Activated CD4-positive, alpha-beta memory T cell treated with anti-CD3 and anti-CD28 coated beads, Interleukin-2, amount 10 ng/mL, durations not matched to agents 7 days and 5 days (primary cell): ENCODE measurements at regions not wholly inside any gene's neighbourhood (a gene's known extent, or its start where the extent isn't known, plus 50 kb on each side); places are given as distances from the start of the nearest gene placed in this dataset.

Experiments used
- CTCF ChIA-PET: fragments of 350-600 bp; sonication (Branson Sonifier 250); formaldehyde crosslinking; loops from one replicate; lab custom pipeline; 2021; ENCODE audit warnings: antibody characterized with exemption, inconsistent platforms; lab: Charles Lee
- POLR2A ChIA-PET: fragments of 350-600 bp; sonication (Branson Sonifier 250); formaldehyde crosslinking; loops from one replicate; lab custom pipeline; 2021; ENCODE audit warnings: antibody characterized with exemption; lab: Charles Lee
- DNase-seq: peaks from one replicate; pipeline ENCODE4 v3.0.0-alpha.2; 2020
- H3K27ac Mint-ChIP-seq: one replicate; pipeline ENCODE4 v1.8.0; 2021; ENCODE audit warnings: mild to moderate bottlenecking, mixed read lengths
- H3K27me3 Mint-ChIP-seq: one replicate; pipeline ENCODE4 v1.8.0; 2021; ENCODE audit warnings: mixed read lengths
- H3K36me3 Mint-ChIP-seq: one replicate; pipeline ENCODE4 v1.8.0; 2021; ENCODE audit warnings: low read depth, mixed read lengths
- H3K4me1 Mint-ChIP-seq: one replicate; pipeline ENCODE4 v1.8.0; 2021; ENCODE audit warnings: mixed read lengths
- H3K4me3 Mint-ChIP-seq: one replicate; pipeline ENCODE4 v1.8.0; 2021; ENCODE audit warnings: mild to moderate bottlenecking, mixed read lengths
- H3K9me3 Mint-ChIP-seq: one replicate; pipeline ENCODE4 v1.8.0; 2021; ENCODE audit warnings: mixed read lengths

DNA sequence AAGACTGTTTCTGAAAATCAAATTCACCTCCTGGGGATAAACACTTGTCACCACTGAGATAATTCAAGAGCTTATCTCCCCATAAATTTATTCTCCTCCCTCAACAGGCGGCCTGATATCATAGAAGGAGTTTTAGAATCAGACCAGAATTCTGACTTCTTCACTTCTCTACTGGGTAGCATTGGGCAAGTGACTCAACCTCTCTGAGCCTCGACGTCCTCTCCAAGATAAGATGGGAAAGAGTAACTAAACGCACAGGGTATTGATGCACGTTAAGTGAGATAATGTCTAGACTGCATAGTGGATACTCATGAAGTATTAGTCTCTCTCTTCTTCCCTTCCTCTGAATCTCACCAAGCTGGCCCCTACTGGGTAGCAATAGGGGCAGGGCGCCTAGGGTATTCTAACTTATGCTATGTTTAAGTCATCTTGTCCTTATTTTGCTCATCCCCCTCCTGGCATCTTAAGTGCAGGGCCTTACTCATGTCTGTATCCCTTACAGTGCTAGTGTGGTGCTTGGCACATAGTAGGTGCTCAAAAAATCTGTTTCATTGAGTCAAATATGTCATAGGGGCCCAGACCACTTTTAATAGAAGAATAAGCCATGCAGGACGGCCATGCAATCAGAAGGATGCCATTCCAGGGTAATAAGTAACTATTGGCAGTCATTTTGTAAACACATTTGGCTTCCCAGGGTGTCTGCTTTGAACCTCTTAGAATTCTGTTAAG is 476.4 kb upstream of the CCL2 start:
- Mint-ChIP-seq H3K4me1 (no peaks in the 10 kb centered on the region), H3K9me3 (no peaks in the 10 kb centered on the region), H3K27me3 (peaks cover 2% of the 10 kb centered on the region), H3K4me3 (no peak overlapping the region), H3K36me3 (no peaks in the 10 kb centered on the region), H3K27ac (no peak overlapping the region)
- POLR2A ChIA-PET, result no interaction called here
- no peak for DNase-seq
- CTCF ChIA-PET, result interaction anchor here (0.8 to 4.2 kb wide), 11 partner anchors 9 to 583 kb away, joined by 3 to 37 read pairs (median 4); no protein-coding TSS in a partner anchor

DNA sequence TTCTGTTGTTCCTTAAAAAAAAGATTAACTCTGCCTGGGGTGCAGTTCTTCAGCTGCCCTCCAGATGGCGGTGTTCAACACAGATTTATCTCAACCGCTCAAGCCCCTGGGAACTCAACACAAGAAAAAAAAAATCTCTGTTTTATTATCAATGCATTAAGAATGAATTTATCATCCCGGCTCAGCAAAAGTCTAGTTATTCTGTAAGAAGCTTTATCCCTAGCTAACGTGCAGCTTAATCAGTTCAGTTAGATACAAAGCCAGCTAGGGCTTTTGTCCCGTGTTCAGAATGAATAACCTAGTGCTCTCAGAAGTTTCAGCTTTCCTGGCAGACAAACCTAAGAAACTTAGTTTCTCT is 475.9 kb upstream of the CCL2 start:
- H3K4me1 Mint-ChIP-seq, result no peaks in the 10 kb centered on the region
- no peak overlapping the region for H3K4me3 Mint-ChIP-seq
- ChIA-PET POLR2A (no interaction called here), CTCF (interaction anchor here (0.8 to 4.2 kb wide), 9 partner anchors 9 to 582 kb away, joined by 3 to 37 read pairs (median 4); no protein-coding TSS in a partner anchor)
- H3K36me3 Mint-ChIP-seq, result no peaks in the 10 kb centered on the region
- H3K9me3 Mint-ChIP-seq, result no peaks in the 10 kb centered on the region
- peaks cover 2% of the 10 kb centered on the region for H3K27me3 Mint-ChIP-seq
- peak; percentile 40 for DNase-seq
- H3K27ac Mint-ChIP-seq, result no peak overlapping the region

DNA sequence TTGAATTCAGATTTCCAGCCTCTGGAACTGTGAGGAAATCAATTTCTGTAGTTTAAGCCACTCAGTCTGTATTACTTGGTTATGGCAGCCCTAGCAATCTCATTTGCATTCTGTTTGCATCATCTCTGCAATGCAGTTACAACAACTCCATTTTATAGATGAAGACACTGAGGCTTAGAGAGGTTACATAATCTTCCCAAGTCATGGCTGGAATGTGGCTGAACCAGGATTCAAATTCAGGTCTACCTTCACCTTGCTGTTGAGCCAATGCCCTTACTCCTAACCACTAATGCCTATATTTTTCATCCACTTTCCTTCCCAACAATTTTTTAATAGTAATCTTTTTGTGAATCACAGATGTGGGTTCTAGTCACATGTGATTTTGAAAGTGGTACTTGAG is 469.8 kb upstream of the CCL2 start:
- ChIA-PET CTCF (no interaction called here), POLR2A (no interaction called here)
- Mint-ChIP-seq H3K4me3 (no peak overlapping the region), H3K4me1 (no peaks in the 10 kb centered on the region), H3K36me3 (no peaks in the 10 kb centered on the region), H3K27ac (no peak overlapping the region), H3K9me3 (no peaks in the 10 kb centered on the region), H3K27me3 (peaks cover 4% of the 10 kb centered on the region)
- DNase-seq, result no peak

DNA sequence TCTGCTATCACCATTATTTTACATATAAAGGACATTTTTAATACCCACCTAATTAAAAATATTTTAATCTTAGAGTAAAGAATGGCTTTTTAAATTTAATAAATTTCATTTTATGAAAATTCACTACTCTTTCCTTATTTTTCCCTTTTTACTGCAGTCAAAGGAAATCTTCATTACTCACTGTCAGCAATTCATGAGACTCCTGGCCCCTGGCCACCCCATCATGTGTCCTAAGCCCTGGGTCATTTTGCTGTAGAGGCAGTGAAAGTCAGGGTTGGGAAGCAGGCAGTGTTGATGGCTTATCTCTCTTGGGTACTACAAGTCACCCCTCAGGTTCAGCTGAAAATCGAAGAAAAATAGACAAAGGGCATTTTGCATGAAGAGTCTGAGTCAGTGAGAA is 468.6 kb upstream of the CCL2 start:
- Mint-ChIP-seq H3K9me3 (no peaks in the 10 kb centered on the region), H3K36me3 (no peaks in the 10 kb centered on the region), H3K27ac (no peak overlapping the region), H3K27me3 (peaks cover 4% of the 10 kb centered on the region), H3K4me3 (no peak overlapping the region), H3K4me1 (no peaks in the 10 kb centered on the region)
- ChIA-PET POLR2A (no interaction called here), CTCF (no interaction called here)
- DNase-seq, result no peak

GRCh38 chr17:33789658-33790057 is 465.4 kb upstream of the CCL2 start:
- CTCF ChIA-PET, result interaction anchor here (0.6 to 0.7 kb wide), 2 partner anchors 12 to 14 kb away, joined by 3 read pairs; no protein-coding TSS in a partner anchor
- Mint-ChIP-seq H3K36me3 (no peaks in the 10 kb centered on the region), H3K27me3 (peaks cover 4% of the 10 kb centered on the region)

GRCh38 chr17:33797181-33797580 is 457.9 kb upstream of the CCL2 start:
- Mint-ChIP-seq H3K9me3 (no peaks in the 10 kb centered on the region), H3K4me1 (no peaks in the 10 kb centered on the region), H3K27me3 (peaks cover 2% of the 10 kb centered on the region), H3K27ac (no peak overlapping the region), H3K4me3 (no peak overlapping the region), H3K36me3 (no peaks in the 10 kb centered on the region)
- CTCF ChIA-PET, result no interaction called here
- DNase-seq, result no peak
- POLR2A ChIA-PET, result no interaction called here

More at GRCh38 chr17:33789658-33790057, 465.4 kb upstream of the CCL2 start:
- H3K27ac Mint-ChIP-seq, result no peak overlapping the region
- H3K9me3 Mint-ChIP-seq, result no peaks in the 10 kb centered on the region
- H3K4me1 Mint-ChIP-seq, result no peaks in the 10 kb centered on the region
- no peak for DNase-seq
- no peak overlapping the region for H3K4me3 Mint-ChIP-seq
- POLR2A ChIA-PET, result no interaction called here

DNA sequence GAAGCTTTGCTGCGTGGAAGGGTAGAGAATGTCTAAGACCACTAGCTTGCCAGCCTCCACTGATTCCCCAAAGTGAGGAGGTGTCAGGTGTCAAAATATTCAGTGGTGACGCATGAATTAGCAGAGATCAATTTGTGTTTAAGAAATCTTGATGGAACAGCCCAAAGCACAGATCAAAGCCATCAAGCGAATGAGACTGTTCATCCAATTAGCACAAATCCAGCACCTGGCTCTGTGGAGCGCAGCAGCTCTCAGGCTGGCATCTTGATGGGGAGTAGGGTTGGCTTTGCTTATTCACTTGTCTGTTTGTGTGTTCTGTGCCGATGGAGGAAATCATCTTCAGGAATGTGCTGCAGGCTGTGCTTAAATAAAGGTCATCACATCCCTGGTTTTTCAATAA is 456.8 kb upstream of the CCL2 start:
- no peaks in the 10 kb centered on the region for H3K4me1 Mint-ChIP-seq
- no peak overlapping the region for H3K4me3 Mint-ChIP-seq
- no peaks in the 10 kb centered on the region for H3K36me3 Mint-ChIP-seq
- no peaks in the 10 kb centered on the region for H3K9me3 Mint-ChIP-seq
- ChIA-PET POLR2A (no interaction called here), CTCF (interaction anchor here (1.4 kb wide), 1 partner anchor 19 kb away, joined by 4 read pairs; no protein-coding TSS in a partner anchor)
- no peak for DNase-seq
- H3K27ac Mint-ChIP-seq, result no peak overlapping the region
- H3K27me3 Mint-ChIP-seq, result peaks cover 9% of the 10 kb centered on the region

DNA sequence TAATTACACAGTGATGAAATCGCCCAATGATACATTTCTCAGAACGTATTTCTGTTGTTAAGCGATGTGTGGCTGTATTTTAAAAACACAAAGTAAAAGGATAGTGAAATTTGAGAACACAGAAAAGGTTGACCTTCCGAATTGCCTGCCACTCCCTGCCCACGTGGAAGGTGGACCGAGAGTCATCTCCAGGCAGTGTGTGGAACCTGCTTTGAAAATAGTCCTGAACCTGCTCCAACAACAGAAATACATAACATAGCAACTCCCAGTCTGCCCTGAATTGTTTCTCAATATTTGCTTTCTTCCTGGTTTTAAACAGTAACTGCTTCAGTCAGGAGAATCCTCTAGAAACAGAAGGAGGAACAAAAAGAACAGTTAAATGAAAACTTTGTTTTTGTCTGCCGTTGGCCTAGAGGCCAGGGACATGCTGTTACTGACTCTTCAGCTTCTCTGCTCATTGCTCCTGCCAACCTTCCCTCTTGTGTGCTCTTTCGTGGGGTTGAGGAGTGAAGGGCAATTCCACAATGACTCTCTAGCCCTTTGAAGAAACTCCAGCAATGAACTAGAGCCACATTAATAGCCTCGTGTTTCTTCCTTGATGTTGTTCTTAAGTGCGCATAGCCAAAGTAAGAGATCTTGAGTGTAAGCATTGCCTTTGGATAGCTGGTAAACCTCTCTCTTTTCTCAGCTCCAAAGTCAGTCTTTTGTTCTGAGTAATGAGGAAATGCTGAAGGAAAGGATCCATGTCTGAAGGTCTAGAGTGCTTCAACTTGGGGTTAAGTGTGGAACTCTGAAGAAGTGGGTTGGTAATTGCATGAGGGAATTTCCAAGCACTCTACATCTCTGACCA is 452.5 kb upstream of the CCL2 start:
- Mint-ChIP-seq H3K27ac (no peak overlapping the region), H3K9me3 (no peaks in the 10 kb centered on the region), H3K27me3 (peaks cover 17% of the 10 kb centered on the region), H3K36me3 (no peaks in the 10 kb centered on the region), H3K4me1 (no peaks in the 10 kb centered on the region), H3K4me3 (no peak overlapping the region)
- DNase-seq, result no peak
- ChIA-PET CTCF (no interaction called here), POLR2A (no interaction called here)

DNA sequence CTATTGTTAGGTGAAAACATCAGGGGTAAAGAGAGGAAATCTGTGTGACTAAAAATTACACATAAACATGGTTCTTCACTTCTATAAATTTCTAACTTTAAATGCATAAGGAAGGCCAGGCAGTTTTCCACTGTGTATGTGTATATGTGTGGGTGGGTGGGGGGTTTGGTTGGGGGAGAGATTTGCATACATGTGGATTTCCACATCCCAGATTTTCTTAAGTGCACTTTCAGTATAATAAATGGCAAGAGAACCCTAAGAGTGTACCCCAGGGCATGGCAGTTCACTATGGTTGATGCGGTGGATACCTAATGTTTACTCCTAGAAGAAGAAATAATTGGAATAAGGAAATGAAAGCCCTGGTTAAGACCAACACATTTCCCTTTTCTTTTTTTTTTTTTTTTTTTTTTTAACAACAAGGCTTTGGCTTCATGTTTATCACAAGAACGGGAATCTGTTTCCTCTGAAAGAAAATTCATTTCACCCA is 451.8 kb upstream of the CCL2 start:
- DNase-seq, result no peak
- no peaks in the 10 kb centered on the region for H3K36me3 Mint-ChIP-seq
- no peak overlapping the region for H3K27ac Mint-ChIP-seq
- peaks cover 18% of the 10 kb centered on the region for H3K27me3 Mint-ChIP-seq
- no peaks in the 10 kb centered on the region for H3K9me3 Mint-ChIP-seq
- no peaks in the 10 kb centered on the region for H3K4me1 Mint-ChIP-seq
- no peak overlapping the region for H3K4me3 Mint-ChIP-seq
- CTCF ChIA-PET, result no interaction called here
- POLR2A ChIA-PET, result no interaction called here

DNA sequence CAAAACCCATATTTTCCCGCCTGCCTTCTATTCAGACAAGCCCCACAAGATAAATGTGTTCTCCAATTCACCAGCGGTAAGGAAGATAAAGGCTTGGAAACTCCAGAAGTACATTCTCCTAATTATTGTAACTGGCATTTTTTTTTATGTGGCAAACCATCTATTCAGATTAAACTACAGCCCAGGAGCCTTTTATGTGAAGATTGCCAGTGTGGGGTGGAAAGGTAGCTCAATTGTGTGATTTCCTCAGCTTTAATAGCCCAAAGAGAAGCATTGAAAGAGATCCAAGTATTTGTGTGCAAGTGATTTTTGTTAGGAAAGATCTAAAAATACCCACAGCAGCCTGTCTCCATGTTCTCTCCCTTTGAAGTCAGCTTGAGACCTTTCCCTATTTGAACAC is 451.4 kb upstream of the CCL2 start:
- H3K36me3 Mint-ChIP-seq, result no peaks in the 10 kb centered on the region
- no peak overlapping the region for H3K27ac Mint-ChIP-seq
- no peak overlapping the region for H3K4me3 Mint-ChIP-seq
- no peak for DNase-seq
- ChIA-PET POLR2A (no interaction called here), CTCF (no interaction called here)
- H3K9me3 Mint-ChIP-seq, result no peaks in the 10 kb centered on the region
- peaks cover 19% of the 10 kb centered on the region for H3K27me3 Mint-ChIP-seq
- no peaks in the 10 kb centered on the region for H3K4me1 Mint-ChIP-seq

- POLR2A ChIA-PET, result no interaction called here
- Mint-ChIP-seq H3K4me1 (no peaks in the 10 kb centered on the region), H3K36me3 (no peaks in the 10 kb centered on the region), H3K27ac (no peak overlapping the region), H3K9me3 (no peaks in the 10 kb centered on the region), H3K4me3 (no peak overlapping the region), H3K27me3 (peaks cover 19% of the 10 kb centered on the region)
- CTCF ChIA-PET, result no interaction called here
- DNase-seq, result no peak
These were observed 450.7 kb upstream of the CCL2 start for GRCh38 chr17:33804401-33804800.

DNA sequence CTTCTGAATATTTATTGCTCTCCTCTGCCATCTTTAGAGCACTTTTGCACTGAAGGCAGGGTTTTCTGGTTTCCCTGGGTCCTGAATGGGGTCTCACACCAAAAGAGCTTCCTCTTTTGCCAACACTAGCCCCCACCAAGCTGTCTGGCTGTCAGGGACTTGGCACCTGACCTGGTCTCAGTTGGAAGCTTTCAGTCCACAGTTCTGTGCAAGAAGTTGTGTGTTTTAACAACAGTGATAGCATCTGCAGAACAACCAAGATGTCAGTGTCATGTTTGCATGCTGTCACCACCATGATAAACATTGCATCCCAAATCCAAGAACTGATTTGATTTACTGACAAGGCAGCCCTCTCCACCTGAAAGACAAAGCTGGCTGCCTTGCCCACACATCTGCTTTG is 448.5 kb upstream of the CCL2 start:
- no peak overlapping the region for H3K27ac Mint-ChIP-seq
- no peaks in the 10 kb centered on the region for H3K4me1 Mint-ChIP-seq
- peaks cover 16% of the 10 kb centered on the region for H3K27me3 Mint-ChIP-seq
- POLR2A ChIA-PET, result no interaction called here
- no peak overlapping the region for H3K4me3 Mint-ChIP-seq
- no peaks in the 10 kb centered on the region for H3K9me3 Mint-ChIP-seq
- no peaks in the 10 kb centered on the region for H3K36me3 Mint-ChIP-seq
- CTCF ChIA-PET, result no interaction called here
- DNase-seq, result no peak

GRCh38 chr17:33809748-33810147 is 445.3 kb upstream of the CCL2 start:
- DNase-seq, result no peak
- no peak overlapping the region for H3K4me3 Mint-ChIP-seq
- CTCF ChIA-PET, result no interaction called here
- no peak overlapping the region for H3K27ac Mint-ChIP-seq
- peaks cover 10% of the 10 kb centered on the region for H3K27me3 Mint-ChIP-seq
- H3K4me1 Mint-ChIP-seq, result no peaks in the 10 kb centered on the region
- no peaks in the 10 kb centered on the region for H3K9me3 Mint-ChIP-seq
- no peaks in the 10 kb centered on the region for H3K36me3 Mint-ChIP-seq
- POLR2A ChIA-PET, result no interaction called here
